ENCODE measurements at regions not wholly inside any gene's neighbourhood (a gene's known extent, or its start where the extent isn't known, plus 50 kb on each side); places are given as distances from the start of the nearest gene placed in this dataset.

- Histone ChIP-seq H3K27ac (ENCODE audit: low read length) (no peak overlapping the region), H3K4me3 (ENCODE audit: low read length) (no peak overlapping the region), H3K36me3 (ENCODE audit: control insufficient read depth, insufficient read depth, low read length) (no peaks in the 10 kb centered on the region), H3K4me1 (ENCODE audit: control insufficient read depth, insufficient read depth, low read length) (no peaks in the 10 kb centered on the region), H3K27me3 (ENCODE audit: control insufficient read depth, insufficient read depth, low read length) (no peaks in the 10 kb centered on the region), H3K9me3 (ENCODE audit: control insufficient read depth, insufficient read depth, low read length) (no peaks in the 10 kb centered on the region)
- 94% methylated on average over 2 of the region's 3 CpGs for WGBS (ENCODE audit: insufficient coverage)
- no peaks in the 10 kb centered on the region for H3K4me1 Mint-ChIP-seq
- peaks cover 0 to 4% of the 10 kb centered on the region in 2 donors for H3K9me3 Mint-ChIP-seq
- intact Hi-C loops (cut with micrococcal nuclease) = no loop called here
- TF ChIP-seq, protein P1, sequence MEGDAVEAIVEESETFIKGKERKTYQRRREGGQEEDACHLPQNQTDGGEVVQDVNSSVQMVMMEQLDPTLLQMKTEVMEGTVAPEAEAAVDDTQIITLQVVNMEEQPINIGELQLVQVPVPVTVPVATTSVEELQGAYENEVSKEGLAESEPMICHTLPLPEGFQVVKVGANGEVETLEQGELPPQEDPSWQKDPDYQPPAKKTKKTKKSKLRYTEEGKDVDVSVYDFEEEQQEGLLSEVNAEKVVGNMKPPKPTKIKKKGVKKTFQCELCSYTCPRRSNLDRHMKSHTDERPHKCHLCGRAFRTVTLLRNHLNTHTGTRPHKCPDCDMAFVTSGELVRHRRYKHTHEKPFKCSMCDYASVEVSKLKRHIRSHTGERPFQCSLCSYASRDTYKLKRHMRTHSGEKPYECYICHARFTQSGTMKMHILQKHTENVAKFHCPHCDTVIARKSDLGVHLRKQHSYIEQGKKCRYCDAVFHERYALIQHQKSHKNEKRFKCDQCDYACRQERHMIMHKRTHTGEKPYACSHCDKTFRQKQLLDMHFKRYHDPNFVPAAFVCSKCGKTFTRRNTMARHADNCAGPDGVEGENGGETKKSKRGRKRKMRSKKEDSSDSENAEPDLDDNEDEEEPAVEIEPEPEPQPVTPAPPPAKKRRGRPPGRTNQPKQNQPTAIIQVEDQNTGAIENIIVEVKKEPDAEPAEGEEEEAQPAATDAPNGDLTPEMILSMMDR (IDR thresholded peaks at IDR 0.05) = no peak
- H3K4me3 Mint-ChIP-seq = no peak overlapping the region
- ATAC-seq (no peak), DNase-seq (peak in 1 of 2 donors; percentile 0)
- H3K36me3 Mint-ChIP-seq = no peaks in the 10 kb centered on the region
- H3K27me3 Mint-ChIP-seq (ENCODE audit: low read depth in 2 of 2) = no peaks in the 10 kb centered on the region
- H3K27ac Mint-ChIP-seq = no peak overlapping the region
These were observed 447.0 kb downstream of the PLK2 start for GRCh38 chr5:58012801-58013315.

DNA sequence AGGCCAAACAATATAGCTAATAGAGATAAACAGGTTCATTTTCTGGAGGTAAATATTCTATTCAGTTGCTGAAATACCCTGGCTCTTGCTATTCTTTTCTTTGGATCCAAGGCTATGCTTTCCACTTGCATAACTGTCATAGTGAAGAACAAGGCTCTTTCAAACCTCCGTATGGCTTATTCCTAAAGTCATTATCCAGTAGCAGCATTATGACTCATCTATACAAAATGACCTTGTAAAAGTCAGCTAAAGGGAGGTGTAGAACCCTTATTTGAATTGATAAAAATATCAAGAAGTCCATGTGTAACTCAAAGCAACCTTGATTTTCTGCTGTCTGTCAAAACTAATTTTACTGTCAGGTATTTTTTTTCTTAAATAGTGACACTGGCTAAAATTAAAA, 447.8 kb downstream of the PLK2 start:
- 100% methylated on average over 1 of the region's 1 CpG for WGBS (ENCODE audit: insufficient coverage)
- no peak overlapping the region for H3K27ac ChIP-seq (ENCODE audit: low read length)
- Mint-ChIP-seq H3K4me1 (no peaks in the 10 kb centered on the region), H3K27ac (no peak overlapping the region), H3K4me3 (no peak overlapping the region), H3K27me3 (ENCODE audit: low read depth in 2 of 2) (no peaks in the 10 kb centered on the region), H3K9me3 (peaks cover 0 to 4% of the 10 kb centered on the region in 2 donors), H3K36me3 (no peaks in the 10 kb centered on the region)
- no peaks in the 10 kb centered on the region for H3K4me1 ChIP-seq (ENCODE audit: control insufficient read depth, insufficient read depth, low read length)
- ATAC-seq = no peak
- H3K4me3 ChIP-seq (ENCODE audit: low read length) = no peak overlapping the region
- DNase-seq = no peak
- no peaks in the 10 kb centered on the region for H3K9me3 ChIP-seq (ENCODE audit: control insufficient read depth, insufficient read depth, low read length)
- TF ChIP-seq, protein P1 (IDR thresholded peaks at IDR 0.05) = no peak
- no peaks in the 10 kb centered on the region for H3K36me3 ChIP-seq (ENCODE audit: control insufficient read depth, insufficient read depth, low read length)
- intact Hi-C loops (cut with micrococcal nuclease) = no loop called here
- H3K27me3 ChIP-seq (ENCODE audit: control insufficient read depth, insufficient read depth, low read length) = no peaks in the 10 kb centered on the region

DNA sequence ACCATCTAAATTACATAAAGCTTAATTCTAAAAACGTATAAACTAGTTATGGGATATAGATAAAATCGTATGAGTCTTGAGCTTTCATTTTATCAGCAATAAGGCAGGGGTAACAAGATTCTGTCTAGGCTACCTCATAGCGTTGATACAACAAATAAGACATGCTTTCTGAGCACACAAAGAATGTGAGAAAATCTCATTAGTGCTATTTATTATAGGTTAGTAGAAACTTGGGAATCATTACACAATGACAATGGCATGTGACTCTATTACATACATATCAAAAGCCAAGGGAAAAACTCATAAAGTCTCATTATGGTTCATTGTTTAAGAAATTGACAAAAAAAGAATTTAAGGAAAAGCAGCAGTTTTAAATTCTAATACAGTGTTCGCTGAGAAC, 448.6 kb downstream of the PLK2 start:
- Mint-ChIP-seq H3K4me1 (no peaks in the 10 kb centered on the region), H3K4me3 (no peak overlapping the region), H3K36me3 (no peaks in the 10 kb centered on the region), H3K27ac (no peak overlapping the region), H3K9me3 (peaks cover 0 to 4% of the 10 kb centered on the region in 2 donors), H3K27me3 (ENCODE audit: low read depth in 2 of 2) (no peaks in the 10 kb centered on the region)
- no peak overlapping the region for H3K27ac ChIP-seq (ENCODE audit: low read length)
- no peaks in the 10 kb centered on the region for H3K9me3 ChIP-seq (ENCODE audit: control insufficient read depth, insufficient read depth, low read length)
- H3K4me1 ChIP-seq (ENCODE audit: control insufficient read depth, insufficient read depth, low read length) = no peaks in the 10 kb centered on the region
- TF ChIP-seq, protein P1 (IDR thresholded peaks at IDR 0.05) = no peak
- 90% methylated on average over 3 of the region's 4 CpGs for WGBS (ENCODE audit: insufficient coverage)
- ATAC-seq (no peak), DNase-seq (no peak)
- no peak overlapping the region for H3K4me3 ChIP-seq (ENCODE audit: low read length)
- no peaks in the 10 kb centered on the region for H3K36me3 ChIP-seq (ENCODE audit: control insufficient read depth, insufficient read depth, low read length)
- intact Hi-C loops (cut with micrococcal nuclease) = no loop called here
- H3K27me3 ChIP-seq (ENCODE audit: control insufficient read depth, insufficient read depth, low read length) = no peaks in the 10 kb centered on the region

- H3K9me3 ChIP-seq (ENCODE audit: control insufficient read depth, insufficient read depth, low read length) = no peaks in the 10 kb centered on the region
- Mint-ChIP-seq H3K9me3 (peaks cover 0 to 2% of the 10 kb centered on the region in 2 donors), H3K4me3 (no peak overlapping the region), H3K4me1 (no peaks in the 10 kb centered on the region), H3K27ac (no peak overlapping the region), H3K36me3 (no peaks in the 10 kb centered on the region), H3K27me3 (ENCODE audit: low read depth in 2 of 2) (no peaks in the 10 kb centered on the region)
- DNase-seq (no peak), ATAC-seq (no peak)
- no peaks in the 10 kb centered on the region for H3K4me1 ChIP-seq (ENCODE audit: control insufficient read depth, insufficient read depth, low read length)
- no peaks in the 10 kb centered on the region for H3K36me3 ChIP-seq (ENCODE audit: control insufficient read depth, insufficient read depth, low read length)
- TF ChIP-seq, protein P1 (IDR thresholded peaks at IDR 0.05) = no peak
- intact Hi-C loops (cut with micrococcal nuclease) = no loop called here
- no peak overlapping the region for H3K4me3 ChIP-seq (ENCODE audit: low read length)
- WGBS (ENCODE audit: insufficient coverage) = 75% methylated on average over 1 of the region's 2 CpGs
- H3K27ac ChIP-seq (ENCODE audit: low read length) = no peak overlapping the region
- no peaks in the 10 kb centered on the region for H3K27me3 ChIP-seq (ENCODE audit: control insufficient read depth, insufficient read depth, low read length)
These were observed 450.1 kb downstream of the PLK2 start for GRCh38 chr5:58009754-58010153.
